ENCODE measurements at regions not wholly inside any gene's neighbourhood (a gene's known extent, or its start where the extent isn't known, plus 50 kb on each side); places are given as distances from the start of the nearest gene placed in this dataset.

DNA sequence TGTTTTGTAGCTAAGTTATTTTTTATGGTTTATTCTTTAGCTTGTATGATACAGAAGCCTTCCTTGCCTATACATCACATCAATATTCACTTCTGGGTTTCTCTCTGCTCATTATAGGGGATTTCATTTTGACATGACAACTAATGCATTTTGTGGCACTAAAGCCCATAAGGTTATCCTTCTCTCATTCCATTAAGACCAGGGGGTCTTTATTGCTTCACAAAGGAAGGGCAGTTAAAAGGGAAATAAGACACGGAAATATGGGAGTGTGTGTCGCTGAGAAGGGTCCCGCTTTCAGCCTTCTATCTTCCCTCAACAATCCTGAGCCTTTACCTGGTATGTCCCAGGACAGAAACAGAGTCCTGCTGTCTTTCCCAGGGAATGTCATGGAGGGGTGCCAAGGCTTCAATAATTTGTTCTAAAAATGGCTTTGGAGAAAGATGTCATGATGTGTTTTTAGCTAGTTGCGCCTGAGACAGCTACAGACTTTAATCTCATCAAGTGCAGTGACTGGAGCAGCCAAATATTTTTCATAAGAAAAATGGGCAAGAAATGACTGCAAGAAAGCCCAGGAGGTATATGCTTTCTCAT, 1145.4 kb upstream of the TMEM132C start:
- TF ChIP-seq, protein P1, sequence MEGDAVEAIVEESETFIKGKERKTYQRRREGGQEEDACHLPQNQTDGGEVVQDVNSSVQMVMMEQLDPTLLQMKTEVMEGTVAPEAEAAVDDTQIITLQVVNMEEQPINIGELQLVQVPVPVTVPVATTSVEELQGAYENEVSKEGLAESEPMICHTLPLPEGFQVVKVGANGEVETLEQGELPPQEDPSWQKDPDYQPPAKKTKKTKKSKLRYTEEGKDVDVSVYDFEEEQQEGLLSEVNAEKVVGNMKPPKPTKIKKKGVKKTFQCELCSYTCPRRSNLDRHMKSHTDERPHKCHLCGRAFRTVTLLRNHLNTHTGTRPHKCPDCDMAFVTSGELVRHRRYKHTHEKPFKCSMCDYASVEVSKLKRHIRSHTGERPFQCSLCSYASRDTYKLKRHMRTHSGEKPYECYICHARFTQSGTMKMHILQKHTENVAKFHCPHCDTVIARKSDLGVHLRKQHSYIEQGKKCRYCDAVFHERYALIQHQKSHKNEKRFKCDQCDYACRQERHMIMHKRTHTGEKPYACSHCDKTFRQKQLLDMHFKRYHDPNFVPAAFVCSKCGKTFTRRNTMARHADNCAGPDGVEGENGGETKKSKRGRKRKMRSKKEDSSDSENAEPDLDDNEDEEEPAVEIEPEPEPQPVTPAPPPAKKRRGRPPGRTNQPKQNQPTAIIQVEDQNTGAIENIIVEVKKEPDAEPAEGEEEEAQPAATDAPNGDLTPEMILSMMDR (IDR thresholded peaks at IDR 0.05; ENCODE audit: low read depth, low read length): no peak
- Histone ChIP-seq H3K36me3 (no peaks in the 10 kb centered on the region), H3K27ac (no peak overlapping the region)

DNA sequence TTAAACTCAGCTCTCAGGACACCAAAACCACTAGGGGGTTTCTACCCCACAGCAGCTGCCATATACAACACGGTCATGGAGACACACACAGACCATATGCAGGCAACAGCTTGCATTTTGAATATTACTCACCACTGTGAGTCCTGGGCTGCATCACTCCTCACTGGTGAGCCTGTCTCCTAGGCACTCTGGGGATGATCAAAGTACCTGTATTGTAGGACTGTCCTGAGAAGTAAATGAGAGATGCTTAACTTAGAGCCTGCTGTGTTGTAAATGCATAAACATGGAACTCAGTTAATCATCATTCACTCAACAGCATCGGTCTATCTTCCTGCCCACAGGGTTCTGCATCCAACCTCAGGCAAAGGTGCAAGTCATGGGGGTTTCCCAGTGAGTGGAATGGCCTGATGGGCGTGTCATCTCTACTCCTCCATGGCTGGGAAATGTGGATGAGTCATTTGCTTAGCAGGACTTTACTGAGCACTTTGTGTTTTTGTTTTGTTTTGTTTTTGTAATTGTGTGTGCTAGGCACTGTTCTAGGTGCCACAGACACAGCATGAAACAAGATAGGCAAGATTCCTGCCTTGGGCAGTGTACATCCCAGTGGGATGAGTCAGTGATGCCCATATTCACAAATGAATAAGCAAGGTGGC, 1141.2 kb upstream of the TMEM132C start:
- no peaks in the 10 kb centered on the region for H3K9me3 ChIP-seq (ENCODE audit: low read depth)
- H3K4me3 ChIP-seq: no peak overlapping the region
- H3K27ac ChIP-seq: no peak overlapping the region
- TF ChIP-seq, protein P1 (IDR thresholded peaks at IDR 0.05; ENCODE audit: low read depth, low read length): no peak
- H3K27me3 ChIP-seq: no peaks in the 10 kb centered on the region
- peak in 1 of 2 donors; percentile 20 for DNase-seq (ENCODE audit: low read depth in 1 of 2, low spot score in 1 of 2)
- H3K36me3 ChIP-seq: no peaks in the 10 kb centered on the region
- H3K4me1 ChIP-seq (ENCODE audit: low read depth): no peaks in the 10 kb centered on the region

More for the DNA sequence above, 1145.4 kb upstream of the TMEM132C start:
- H3K27me3 ChIP-seq: no peaks in the 10 kb centered on the region
- H3K4me1 ChIP-seq (ENCODE audit: low read depth): no peaks in the 10 kb centered on the region
- H3K4me3 ChIP-seq: no peak overlapping the region
- no peak for DNase-seq (ENCODE audit: low read depth in 1 of 2, low spot score in 1 of 2)
- peaks cover 3% of the 10 kb centered on the region for H3K9me3 ChIP-seq (ENCODE audit: low read depth)

DNA sequence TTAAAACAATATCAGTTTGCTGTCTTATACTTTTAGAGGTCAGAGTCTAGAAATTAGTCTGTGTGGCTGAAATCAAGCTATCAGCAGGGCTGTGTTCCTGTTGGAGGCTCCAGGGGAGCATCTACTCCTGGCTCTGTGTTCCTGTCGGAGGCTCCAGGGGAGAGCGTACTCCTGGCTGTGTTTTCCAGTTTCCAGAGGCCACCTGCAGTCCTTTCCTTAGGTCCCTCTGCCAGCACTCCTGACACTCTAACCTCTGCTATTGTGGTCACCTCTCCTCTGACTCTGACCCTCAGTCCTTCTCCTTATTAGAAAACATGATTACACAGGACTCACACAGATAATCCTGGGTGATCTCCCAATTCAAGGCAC, 1140.7 kb upstream of the TMEM132C start:
- no peak for DNase-seq (ENCODE audit: low read depth in 1 of 2, low spot score in 1 of 2)
- TF ChIP-seq, protein P1 (IDR thresholded peaks at IDR 0.05; ENCODE audit: low read depth, low read length): no peak
- no peaks in the 10 kb centered on the region for H3K9me3 ChIP-seq (ENCODE audit: low read depth)
- H3K4me3 ChIP-seq: no peak overlapping the region
- H3K36me3 ChIP-seq: no peaks in the 10 kb centered on the region
- H3K27ac ChIP-seq: no peak overlapping the region
- no peaks in the 10 kb centered on the region for H3K4me1 ChIP-seq (ENCODE audit: low read depth)
- H3K27me3 ChIP-seq: no peaks in the 10 kb centered on the region

DNA sequence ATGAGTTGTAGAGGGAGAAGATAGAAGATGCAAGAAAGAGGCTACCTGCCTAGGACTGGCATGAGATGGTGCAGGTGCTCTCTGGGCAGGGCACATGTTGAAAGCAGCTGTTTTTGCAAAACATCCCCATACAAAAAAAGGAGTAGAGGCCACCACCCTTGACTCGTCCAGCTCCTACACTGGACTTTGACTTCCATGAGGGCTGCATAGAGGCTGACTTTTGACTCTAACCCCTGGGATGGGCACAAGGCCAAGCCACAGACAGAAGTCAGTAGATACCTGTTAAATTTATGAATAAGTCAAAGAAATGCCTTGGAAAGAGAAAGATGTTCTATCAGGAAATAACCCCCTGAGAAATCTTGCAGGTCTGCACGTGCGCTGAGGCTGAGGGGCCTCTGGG, 1139.1 kb upstream of the TMEM132C start:
- Histone ChIP-seq H3K27me3 (no peaks in the 10 kb centered on the region), H3K9me3 (ENCODE audit: low read depth) (no peaks in the 10 kb centered on the region)
- TF ChIP-seq, protein P1 (IDR thresholded peaks at IDR 0.05; ENCODE audit: low read depth, low read length): no peak

DNA sequence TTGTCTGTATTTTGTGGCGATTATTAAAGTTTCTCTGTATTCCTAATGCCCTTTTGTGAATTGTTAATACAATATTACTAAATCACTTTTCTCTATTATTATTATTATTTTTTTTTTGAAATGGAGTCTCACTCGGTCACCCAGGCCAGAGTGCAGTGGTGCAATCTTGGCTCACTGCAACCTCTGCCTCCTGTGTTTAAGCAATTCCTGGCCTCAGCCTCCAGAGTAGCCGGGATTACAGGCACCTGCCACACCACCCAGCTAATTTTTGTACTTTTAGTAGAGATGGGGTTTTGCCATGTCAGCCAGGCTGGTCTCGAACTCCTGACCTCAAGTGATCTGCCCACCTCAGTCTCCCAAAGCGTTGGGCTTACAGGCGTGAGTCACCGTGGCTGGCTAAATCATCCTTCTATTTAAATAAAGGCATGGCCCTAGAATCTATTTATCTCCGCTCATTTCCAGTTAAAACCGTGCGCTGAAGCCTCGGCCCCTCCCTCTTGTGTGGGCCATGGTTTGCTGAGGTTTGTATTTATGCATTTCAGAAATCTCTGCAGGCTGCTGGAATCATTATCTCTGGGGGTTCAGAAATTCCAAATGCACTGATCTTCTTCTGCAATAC, 1136.4 kb upstream of the TMEM132C start:
- H3K36me3 ChIP-seq: no peaks in the 10 kb centered on the region
- H3K27me3 ChIP-seq: no peaks in the 10 kb centered on the region
- H3K9me3 ChIP-seq (ENCODE audit: low read depth): no peaks in the 10 kb centered on the region
- H3K4me1 ChIP-seq (ENCODE audit: low read depth): peaks cover 8% of the 10 kb centered on the region
- no peak overlapping the region for H3K4me3 ChIP-seq
- TF ChIP-seq, protein P1 (IDR thresholded peaks at IDR 0.05; ENCODE audit: low read depth, low read length): no peak
- DNase-seq (ENCODE audit: low read depth in 1 of 2, low spot score in 1 of 2): no peak
- no peak overlapping the region for H3K27ac ChIP-seq

More for the DNA sequence above, 1139.1 kb upstream of the TMEM132C start:
- Histone ChIP-seq H3K27ac (no peak overlapping the region), H3K4me3 (no peak overlapping the region), H3K4me1 (ENCODE audit: low read depth) (no peaks in the 10 kb centered on the region), H3K36me3 (no peaks in the 10 kb centered on the region)
- DNase-seq (ENCODE audit: low read depth in 1 of 2, low spot score in 1 of 2): no peak
